ENCODE measurements at regions not wholly inside any gene's neighbourhood (a gene's known extent, or its start where the extent isn't known, plus 50 kb on each side); places are given as distances from the start of the nearest gene placed in this dataset.

GRCh38 chr10:59470570-59470969, 108.2 kb upstream of the FAM13C start:
- TF ChIP-seq CTCF (IDR thresholded peaks at IDR 0.05) (no peak), POLR2AphosphoS5 (IDR thresholded peaks at IDR 0.05; ENCODE audit: low read depth, low read length) (no peak), ELF1 (IDR thresholded peaks at IDR 0.05) (no peak)

Measured in SK-N-SH (cell line).